ENCODE measurements at regions not wholly inside any gene's neighbourhood (a gene's known extent, or its start where the extent isn't known, plus 50 kb on each side); places are given as distances from the start of the nearest gene placed in this dataset.
A peak's percentile ranks its signal among the peaks of the same experiment; 100 is the strongest.

DNA sequence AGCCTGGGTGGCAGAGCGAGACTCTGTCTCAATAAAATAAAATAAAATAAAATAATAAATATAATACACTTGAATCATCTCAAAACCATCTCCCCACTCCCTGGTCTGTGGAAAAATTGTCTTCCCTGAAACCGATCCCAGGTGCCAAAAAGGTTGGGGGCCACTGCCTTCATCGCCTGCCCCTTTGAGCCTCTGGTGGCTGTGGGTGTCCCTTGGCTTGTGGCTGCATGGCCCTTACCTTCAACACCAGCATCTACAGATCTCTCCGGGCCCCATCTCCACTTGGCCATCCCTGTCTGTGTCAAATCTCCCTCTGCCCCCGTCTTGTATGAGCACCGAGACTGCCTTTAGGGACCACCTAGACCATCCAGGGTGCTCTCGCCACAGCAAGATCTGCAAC lies 177.3 kb downstream of the SEC14L1 start:
- intact Hi-C loops (cut with DNase I, micrococcal nuclease), result no loop called here
- CTCF ChIA-PET, result interaction anchor here (0.6 kb wide), 1 partner anchor 1119 kb away, joined by 4 read pairs; no protein-coding TSS in a partner anchor
- no peak for TF ChIP-seq CTCF (IDR thresholded peaks at IDR 0.05)
- Histone ChIP-seq H3K4me3 (ENCODE audit: low read length) (no peak overlapping the region), H3K36me3 (ENCODE audit: insufficient read depth, low read length) (no peaks in the 10 kb centered on the region), H3K4me1 (ENCODE audit: insufficient read depth, low read length) (peaks cover 32% of the 10 kb centered on the region), H3K27me3 (ENCODE audit: control insufficient read depth in 1 of 2, insufficient read depth in 2 of 2, low read length in 2 of 2) (no peaks in the 10 kb centered on the region), H3K9me3 (ENCODE audit: control insufficient read depth in 1 of 2, insufficient read depth in 1 of 2, low read length in 2 of 2) (no peaks in the 10 kb centered on the region), H3K27ac (ENCODE audit: low read depth in 1 of 2, low read length in 2 of 2) (no peak overlapping the region)
- Mint-ChIP-seq H3K36me3 (ENCODE audit: low read depth) (no peaks in the 10 kb centered on the region), H3K4me3 (no peak overlapping the region), H3K4me1 (ENCODE audit: low read depth) (peaks cover 18% of the 10 kb centered on the region), H3K27ac (no peak overlapping the region), H3K9me3 (no peaks in the 10 kb centered on the region), H3K27me3 (no peaks in the 10 kb centered on the region)
- no peak for ATAC-seq (ENCODE audit: poor library complexity)
- DNase-seq, result peak in 1 of 14 experiments; percentile 1
- POLR2A ChIA-PET, result no interaction called here

- H3K9me3 Mint-ChIP-seq, result no peaks in the 10 kb centered on the region
- H3K27me3 Mint-ChIP-seq, result no peaks in the 10 kb centered on the region
- H3K27ac Mint-ChIP-seq, result peak overlapping the region; percentile 37
- peaks cover 38% of the 10 kb centered on the region for H3K4me1 ChIP-seq (ENCODE audit: insufficient read depth, low read length)
- H3K36me3 Mint-ChIP-seq (ENCODE audit: low read depth), result no peaks in the 10 kb centered on the region
- H3K36me3 ChIP-seq (ENCODE audit: insufficient read depth, low read length), result no peaks in the 10 kb centered on the region
- intact Hi-C loops (cut with DNase I, micrococcal nuclease), result no loop called here
- POLR2A ChIA-PET, result no interaction called here
- H3K4me3 ChIP-seq (ENCODE audit: low read length), result no peak overlapping the region
- H3K27ac ChIP-seq (ENCODE audit: low read depth in 1 of 2, low read length in 2 of 2), result no peak overlapping the region
- peaks cover 21% of the 10 kb centered on the region for H3K4me1 Mint-ChIP-seq (ENCODE audit: low read depth)
- CTCF ChIA-PET, result no interaction called here
- no peak for ATAC-seq (ENCODE audit: poor library complexity)
- H3K27me3 ChIP-seq (ENCODE audit: control insufficient read depth in 1 of 2, insufficient read depth in 2 of 2, low read length in 2 of 2), result no peaks in the 10 kb centered on the region
- no peak for TF ChIP-seq CTCF (IDR thresholded peaks at IDR 0.05)
- peak in 3 of 14 experiments; percentile 1 to 35 (median 1) for DNase-seq
- H3K4me3 Mint-ChIP-seq, result no peak overlapping the region
- no peaks in the 10 kb centered on the region for H3K9me3 ChIP-seq (ENCODE audit: control insufficient read depth in 1 of 2, insufficient read depth in 1 of 2, low read length in 2 of 2)
Measured at GRCh38 chr17:77318491-77319210, 177.9 kb downstream of the SEC14L1 start.

- Mint-ChIP-seq H3K27me3 (no peaks in the 10 kb centered on the region), H3K4me3 (peak overlapping the region; percentile 68), H3K4me1 (ENCODE audit: low read depth) (peaks cover 28% of the 10 kb centered on the region), H3K36me3 (ENCODE audit: low read depth) (no peaks in the 10 kb centered on the region), H3K9me3 (no peaks in the 10 kb centered on the region), H3K27ac (peak overlapping the region; percentile 37)
- Histone ChIP-seq H3K9me3 (ENCODE audit: control insufficient read depth in 1 of 2, insufficient read depth in 1 of 2, low read length in 2 of 2) (no peaks in the 10 kb centered on the region), H3K4me3 (ENCODE audit: low read length) (peak overlapping the region; percentile 36), H3K36me3 (ENCODE audit: insufficient read depth, low read length) (no peaks in the 10 kb centered on the region), H3K4me1 (ENCODE audit: insufficient read depth, low read length) (peaks cover 46% of the 10 kb centered on the region), H3K27me3 (ENCODE audit: control insufficient read depth in 1 of 2, insufficient read depth in 2 of 2, low read length in 2 of 2) (no peaks in the 10 kb centered on the region), H3K27ac (ENCODE audit: low read depth in 1 of 2, low read length in 2 of 2) (peak overlapping the region; percentile 11 to 21)
- ATAC-seq (ENCODE audit: poor library complexity) (peak; percentile 84), DNase-seq (peak in 11 of 14 experiments; percentile 26 to 87 (median 53))
- POLR2A ChIA-PET, result no interaction called here
- intact Hi-C loops (cut with DNase I, micrococcal nuclease), result loop anchor here in 1 of 2 experiments (10.0 kb wide), 1 partner anchor 695 kb away; no protein-coding TSS in a partner anchor
- CTCF ChIA-PET, result no interaction called here
- TF ChIP-seq CTCF (IDR thresholded peaks at IDR 0.05), result no peak
Measured at GRCh38 chr17:77319211-77320043, 178.7 kb downstream of the SEC14L1 start.
